ENCODE measurements at regions not wholly inside any gene's neighbourhood (a gene's known extent, or its start where the extent isn't known, plus 50 kb on each side); places are given as distances from the start of the nearest gene placed in this dataset.

GRCh38 chr5:124660229-124661093 is 86.0 kb downstream of the ZNF608 start:
- ChIA-PET POLR2A (no interaction called here), CTCF (interaction anchor here (0.7 to 2.6 kb wide), 6 partner anchors 9 to 94 kb away, joined by 3 to 11 read pairs (median 4); no protein-coding TSS in a partner anchor)
- TF ChIP-seq CTCF (IDR thresholded peaks at IDR 0.05; ENCODE audit: control extremely low read depth, extremely low read depth, low read depth, missing control alignments), result no peak
- no peak for DNase-seq (ENCODE audit: extremely low spot score)

GRCh38 chr5:124659798-124660197 is 86.6 kb downstream of the ZNF608 start:
- no peak for TF ChIP-seq CTCF (IDR thresholded peaks at IDR 0.05; ENCODE audit: control extremely low read depth, extremely low read depth, low read depth, missing control alignments)
- ChIA-PET POLR2A (no interaction called here), CTCF (interaction anchor here (1.2 to 2.6 kb wide), 3 partner anchors 9 to 94 kb away, joined by 3 to 11 read pairs (median 5); no protein-coding TSS in a partner anchor)
- DNase-seq (ENCODE audit: extremely low spot score), result no peak

DNA sequence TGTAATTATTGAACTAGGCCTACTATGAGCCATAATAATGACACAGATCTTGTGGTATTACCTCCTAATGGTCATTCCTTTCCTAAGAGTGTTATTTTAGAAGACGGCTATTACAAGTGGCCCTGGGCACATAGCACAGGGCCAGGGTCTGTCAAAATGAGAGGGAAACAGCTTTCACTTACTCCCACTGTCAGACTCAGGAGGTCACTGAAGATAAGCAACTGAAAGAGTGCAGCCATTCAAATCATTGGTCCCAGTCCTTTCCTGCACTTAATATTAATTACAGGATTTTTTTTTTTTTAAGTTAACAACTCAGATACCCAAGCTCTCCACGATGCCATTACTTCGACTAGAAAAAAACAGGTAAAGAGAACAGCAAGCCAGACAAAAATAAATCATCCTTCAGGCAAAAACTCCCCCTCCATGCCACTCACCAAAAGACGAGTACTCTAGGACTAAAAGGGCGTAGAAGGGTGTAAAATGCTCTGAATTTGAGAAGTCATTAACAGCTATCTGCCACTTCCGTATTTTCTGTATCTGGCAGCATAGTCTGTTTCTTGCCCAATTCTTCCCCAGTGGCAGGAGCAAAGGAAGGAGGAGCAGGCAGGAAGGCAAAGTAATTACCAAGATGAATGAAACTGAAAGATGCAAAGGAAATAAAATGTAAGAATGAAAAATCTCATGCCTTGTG is 87.4 kb downstream of the ZNF608 start:
- no peak for DNase-seq (ENCODE audit: extremely low spot score)
- POLR2A ChIA-PET, result no interaction called here
- no peak for TF ChIP-seq CTCF (IDR thresholded peaks at IDR 0.05; ENCODE audit: control extremely low read depth, extremely low read depth, low read depth, missing control alignments)
- CTCF ChIA-PET, result interaction anchor here (1.0 to 2.6 kb wide), 6 partner anchors 8 to 95 kb away, joined by 3 to 11 read pairs (median 4); no protein-coding TSS in a partner anchor

- POLR2A ChIA-PET, result no interaction called here
- CTCF ChIA-PET, result interaction anchor here (1.0 to 1.9 kb wide), 3 partner anchors 9 to 69 kb away, joined by 3 to 5 read pairs (median 4); no protein-coding TSS in a partner anchor
- TF ChIP-seq CTCF (IDR thresholded peaks at IDR 0.05; ENCODE audit: control extremely low read depth, extremely low read depth, low read depth, missing control alignments), result no peak
- DNase-seq (ENCODE audit: extremely low spot score), result no peak
Observed at GRCh38 chr5:124655921-124656511, 90.4 kb downstream of the ZNF608 start.

DNA sequence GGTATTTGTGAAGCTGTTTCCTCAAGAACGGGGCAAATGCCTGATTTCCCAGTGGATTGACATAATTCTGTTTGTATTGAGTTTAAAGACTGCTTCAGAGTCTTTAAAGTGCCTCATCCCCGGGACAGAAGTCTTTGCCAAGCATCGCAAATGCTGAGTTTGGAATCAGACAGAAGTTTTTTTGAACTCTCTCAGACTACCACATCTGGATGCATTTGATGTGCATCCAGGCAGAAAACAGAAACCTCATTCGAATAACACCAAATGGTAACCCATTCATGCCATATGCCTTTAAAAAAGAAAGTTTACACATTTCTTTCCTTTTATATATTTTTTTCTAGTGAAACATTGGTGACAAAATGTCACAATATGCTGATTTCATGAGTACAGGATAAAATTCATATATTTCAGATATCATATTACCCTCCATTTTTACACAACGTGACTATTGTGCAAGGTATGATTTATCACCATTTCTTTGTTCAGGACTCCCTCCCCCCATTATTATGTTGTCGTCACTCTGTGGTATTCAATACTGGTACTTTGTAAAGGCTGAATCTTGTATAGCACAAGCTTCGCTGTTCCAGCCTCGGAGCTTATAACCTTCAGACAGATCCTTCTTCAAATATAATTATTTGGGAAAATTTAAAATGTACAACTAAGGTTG is 91.1 kb downstream of the ZNF608 start:
- POLR2A ChIA-PET, result no interaction called here
- CTCF ChIA-PET, result interaction anchor here (1.9 kb wide), 1 partner anchor 10 kb away, joined by 5 read pairs; no protein-coding TSS in a partner anchor
- no peak for DNase-seq (ENCODE audit: extremely low spot score)
- no peak for TF ChIP-seq CTCF (IDR thresholded peaks at IDR 0.05; ENCODE audit: control extremely low read depth, extremely low read depth, low read depth, missing control alignments)

DNA sequence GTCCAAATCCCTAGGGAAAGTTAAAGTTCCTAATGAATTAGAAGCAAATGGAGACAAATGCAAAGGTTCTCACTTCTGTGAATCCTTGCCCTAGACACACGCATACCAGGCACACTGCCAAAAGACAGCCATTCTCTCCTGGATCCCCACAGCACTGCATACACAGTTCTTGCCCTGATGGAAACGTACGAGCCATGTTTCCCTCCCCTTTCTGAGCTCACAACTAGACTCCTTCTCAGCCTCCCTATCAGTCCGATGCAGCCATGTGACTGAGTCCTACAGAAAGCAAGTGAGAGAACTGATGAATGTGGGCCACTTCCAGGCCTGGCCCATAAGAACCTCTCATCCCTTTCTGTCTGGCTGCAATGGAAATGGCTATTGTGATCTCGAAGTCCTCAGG is 92.0 kb downstream of the ZNF608 start:
- no peak for TF ChIP-seq CTCF (IDR thresholded peaks at IDR 0.05; ENCODE audit: control extremely low read depth, extremely low read depth, low read depth, missing control alignments)
- ChIA-PET POLR2A (no interaction called here), CTCF (interaction anchor here (1.2 kb wide), 1 partner anchor 9 kb away, joined by 3 read pairs; no protein-coding TSS in a partner anchor)
- no peak for DNase-seq (ENCODE audit: extremely low spot score)
